ENCODE measurements at regions not wholly inside any gene's neighbourhood (a gene's known extent, or its start where the extent isn't known, plus 50 kb on each side); places are given as distances from the start of the nearest gene placed in this dataset.

DNA sequence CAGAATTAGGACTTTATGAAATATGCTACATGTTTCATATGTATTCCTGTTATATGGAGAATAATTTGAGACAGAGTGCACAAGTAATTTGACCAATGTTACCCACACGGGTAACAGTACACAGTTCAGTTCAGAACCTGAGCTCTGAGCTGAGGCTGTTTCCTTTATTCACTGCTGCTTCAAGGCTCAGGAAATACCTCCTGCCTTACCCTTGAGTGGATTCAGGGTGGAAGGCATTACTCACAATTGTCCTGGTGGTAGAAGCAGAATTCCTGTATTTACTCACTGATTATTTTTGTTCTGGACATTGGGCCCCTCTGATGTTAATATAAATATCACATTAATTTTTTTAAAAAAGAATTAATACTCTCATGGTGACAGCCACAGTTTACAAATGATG is 73.5 kb upstream of the CAMK2D start:
- H3K9ac ChIP-seq (ENCODE audit: control insufficient read depth, extremely low read depth, insufficient read depth, low read length) = no peak overlapping the region
- no peaks in the 10 kb centered on the region for H3K9me1 ChIP-seq (ENCODE audit: control insufficient read depth, extremely low read depth, insufficient read depth, low read length)
- no peaks in the 10 kb centered on the region for H4K20me1 ChIP-seq (ENCODE audit: control insufficient read depth, extremely low read depth, insufficient read depth, low read length)
- no peak for TF ChIP-seq EZH2 (IDR thresholded peaks at IDR 0.05; ENCODE audit: low read length)
- TF ChIP-seq, protein P1, sequence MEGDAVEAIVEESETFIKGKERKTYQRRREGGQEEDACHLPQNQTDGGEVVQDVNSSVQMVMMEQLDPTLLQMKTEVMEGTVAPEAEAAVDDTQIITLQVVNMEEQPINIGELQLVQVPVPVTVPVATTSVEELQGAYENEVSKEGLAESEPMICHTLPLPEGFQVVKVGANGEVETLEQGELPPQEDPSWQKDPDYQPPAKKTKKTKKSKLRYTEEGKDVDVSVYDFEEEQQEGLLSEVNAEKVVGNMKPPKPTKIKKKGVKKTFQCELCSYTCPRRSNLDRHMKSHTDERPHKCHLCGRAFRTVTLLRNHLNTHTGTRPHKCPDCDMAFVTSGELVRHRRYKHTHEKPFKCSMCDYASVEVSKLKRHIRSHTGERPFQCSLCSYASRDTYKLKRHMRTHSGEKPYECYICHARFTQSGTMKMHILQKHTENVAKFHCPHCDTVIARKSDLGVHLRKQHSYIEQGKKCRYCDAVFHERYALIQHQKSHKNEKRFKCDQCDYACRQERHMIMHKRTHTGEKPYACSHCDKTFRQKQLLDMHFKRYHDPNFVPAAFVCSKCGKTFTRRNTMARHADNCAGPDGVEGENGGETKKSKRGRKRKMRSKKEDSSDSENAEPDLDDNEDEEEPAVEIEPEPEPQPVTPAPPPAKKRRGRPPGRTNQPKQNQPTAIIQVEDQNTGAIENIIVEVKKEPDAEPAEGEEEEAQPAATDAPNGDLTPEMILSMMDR (optimal IDR thresholded peaks at IDR 0.05 in 1 of 3, IDR thresholded peaks at IDR 0.05 in 1 of 3, conservative IDR thresholded peaks at IDR 0.05 in 1 of 3; ENCODE audit: extremely low read depth in 1 of 3, insufficient read depth in 2 of 3, low read length in 3 of 3) = no peak
- peak; percentile 64 for FAIRE-seq
- H3K4me1 ChIP-seq (ENCODE audit: control insufficient read depth, extremely low read depth, insufficient read depth, low read length) = peaks cover 17% of the 10 kb centered on the region
- H2AFZ ChIP-seq (ENCODE audit: control insufficient read depth, low read length) = no peak overlapping the region
- dilution Hi-C loops (cut with MboI; ENCODE audit: extremely low pct_ligation_motif_present, low sequenced_read_pairs) = no loop called here
- H3K36me3 ChIP-seq (ENCODE audit: control insufficient read depth in 2 of 2, extremely low read depth in 1 of 2, insufficient read depth in 2 of 2, low read length in 2 of 2) = no peaks in the 10 kb centered on the region
- no peak overlapping the region for H3K27ac ChIP-seq (ENCODE audit: control insufficient read depth, insufficient read depth, low read length)
- H3K9me3 ChIP-seq (ENCODE audit: control insufficient read depth, low read depth, low read length) = no peaks in the 10 kb centered on the region
- H3K79me2 ChIP-seq (ENCODE audit: control insufficient read depth, insufficient read depth, low read length) = no peaks in the 10 kb centered on the region
- H3K27me3 ChIP-seq (ENCODE audit: control insufficient read depth, extremely low read depth, insufficient read depth, low read length) = no peaks in the 10 kb centered on the region
- H3K4me3 ChIP-seq (ENCODE audit: control insufficient read depth in 2 of 3, extremely low read depth in 1 of 3, insufficient read depth in 2 of 3, low read depth in 1 of 3, low read length in 3 of 3) = no peak overlapping the region
- no peak for DNase-seq (ENCODE audit: low read depth, low spot score)
- H3K4me2 ChIP-seq (ENCODE audit: control insufficient read depth, extremely low read depth, insufficient read depth, low read depth, low read length) = no peak overlapping the region

DNA sequence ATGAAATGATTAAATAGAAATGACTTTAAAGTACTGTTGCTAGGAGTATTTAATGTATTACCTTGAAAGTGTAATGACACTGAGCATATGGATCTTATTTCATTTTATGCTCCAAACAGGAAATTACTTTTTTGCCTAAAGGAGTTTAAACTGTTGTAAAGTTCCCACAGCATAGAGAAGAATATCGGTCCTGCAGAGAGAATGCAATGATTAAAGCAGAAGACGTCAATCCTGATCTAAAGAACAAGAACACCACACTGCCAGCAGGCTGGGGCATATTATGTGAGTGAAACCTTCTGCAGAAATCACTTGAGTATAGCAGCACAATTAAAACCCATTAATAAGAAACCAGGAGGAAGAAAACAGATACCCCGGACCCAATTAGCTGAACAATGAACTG is 72.8 kb upstream of the CAMK2D start:
- H3K36me3 ChIP-seq (ENCODE audit: control insufficient read depth in 2 of 2, extremely low read depth in 1 of 2, insufficient read depth in 2 of 2, low read length in 2 of 2) = no peaks in the 10 kb centered on the region
- no peak overlapping the region for H3K4me2 ChIP-seq (ENCODE audit: control insufficient read depth, extremely low read depth, insufficient read depth, low read depth, low read length)
- no peak for DNase-seq (ENCODE audit: low read depth, low spot score)
- no peak for FAIRE-seq
- H3K9me3 ChIP-seq (ENCODE audit: control insufficient read depth, low read depth, low read length) = no peaks in the 10 kb centered on the region
- no peak overlapping the region for H3K9ac ChIP-seq (ENCODE audit: control insufficient read depth, extremely low read depth, insufficient read depth, low read length)
- dilution Hi-C loops (cut with MboI; ENCODE audit: extremely low pct_ligation_motif_present, low sequenced_read_pairs) = no loop called here
- no peaks in the 10 kb centered on the region for H3K79me2 ChIP-seq (ENCODE audit: control insufficient read depth, insufficient read depth, low read length)
- H2AFZ ChIP-seq (ENCODE audit: control insufficient read depth, low read length) = no peak overlapping the region
- no peaks in the 10 kb centered on the region for H4K20me1 ChIP-seq (ENCODE audit: control insufficient read depth, extremely low read depth, insufficient read depth, low read length)
- no peaks in the 10 kb centered on the region for H3K27me3 ChIP-seq (ENCODE audit: control insufficient read depth, extremely low read depth, insufficient read depth, low read length)
- TF ChIP-seq EZH2 (IDR thresholded peaks at IDR 0.05; ENCODE audit: low read length) = no peak
- TF ChIP-seq, protein P1 (optimal IDR thresholded peaks at IDR 0.05 in 1 of 3, IDR thresholded peaks at IDR 0.05 in 1 of 3, conservative IDR thresholded peaks at IDR 0.05 in 1 of 3; ENCODE audit: extremely low read depth in 1 of 3, insufficient read depth in 2 of 3, low read length in 3 of 3) = no peak
- H3K4me3 ChIP-seq (ENCODE audit: control insufficient read depth in 2 of 3, extremely low read depth in 1 of 3, insufficient read depth in 2 of 3, low read depth in 1 of 3, low read length in 3 of 3) = no peak overlapping the region
- peaks cover 17% of the 10 kb centered on the region for H3K4me1 ChIP-seq (ENCODE audit: control insufficient read depth, extremely low read depth, insufficient read depth, low read length)
- H3K9me1 ChIP-seq (ENCODE audit: control insufficient read depth, extremely low read depth, insufficient read depth, low read length) = no peaks in the 10 kb centered on the region
- no peak overlapping the region for H3K27ac ChIP-seq (ENCODE audit: control insufficient read depth, insufficient read depth, low read length)

Data from keratinocyte (primary cell).